SH-SY5Y (cell line): ENCODE measurements at regions not wholly inside any gene's neighbourhood (a gene's known extent, or its start where the extent isn't known, plus 50 kb on each side); places are given as distances from the start of the nearest gene placed in this dataset.

Source experiments
- GATA2 ChIP-seq: IDR thresholded peaks from 2 replicates; pipeline ENCODE4 v1.6.1; 2011; ENCODE audit warnings: mild to moderate bottlenecking, low read depth, low read length
- GATA3 ChIP-seq: IDR thresholded peaks from 2 replicates; pipeline ENCODE4 v1.6.1; 2011; ENCODE audit warnings: low read depth, mild to moderate bottlenecking, low read length, moderate library complexity

DNA sequence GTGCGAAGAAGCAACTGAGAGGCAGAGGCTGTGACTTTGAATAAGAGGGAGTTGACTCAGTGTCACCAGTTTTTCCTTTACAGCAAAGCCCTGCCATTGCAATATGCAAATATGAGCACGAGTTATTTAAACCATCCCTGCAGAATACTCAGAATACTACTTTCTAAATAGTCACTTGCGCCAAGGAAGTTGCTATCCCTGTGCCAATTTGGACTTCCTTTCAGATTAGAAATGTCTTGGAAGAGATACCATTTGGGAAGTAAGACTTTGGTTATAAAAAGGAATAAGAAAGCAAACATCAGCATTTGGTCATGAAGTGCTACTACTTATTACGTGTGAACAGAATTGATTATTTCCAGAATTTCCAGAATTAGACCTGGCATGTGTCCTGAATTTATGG, 151.8 kb upstream of the MYT1L start:
- TF ChIP-seq GATA3 (no peak), GATA2 (no peak)
